Glomerular visceral epithelial cell (primary cell): ENCODE measurements at regions not wholly inside any gene's neighbourhood (a gene's known extent, or its start where the extent isn't known, plus 50 kb on each side); places are given as distances from the start of the nearest gene placed in this dataset.

Source experiments
- DNase-seq: peaks from one replicate; pipeline ENCODE4 v3.0.0-alpha.2; 2016; ENCODE audit errors: extremely low spot score

- no peak for DNase-seq
Measured at GRCh38 chr18:57243624-57244179, 96.8 kb downstream of the BOD1L2 start.

GRCh38 chr18:57249179-57249578 is 102.3 kb downstream of the BOD1L2 start:
- no peak for DNase-seq

- DNase-seq = no peak
Measured at GRCh38 chr18:57249883-57250282, 102.5 kb upstream of the ST8SIA3 start.

- no peak for DNase-seq
Measured at GRCh38 chr18:57251747-57252146, 100.6 kb upstream of the ST8SIA3 start.

GRCh38 chr18:57253903-57254302 is 98.5 kb upstream of the ST8SIA3 start:
- no peak for DNase-seq

GRCh38 chr18:57258131-57258777 is 94.1 kb upstream of the ST8SIA3 start:
- DNase-seq = no peak

GRCh38 chr18:57267368-57267925 is 84.9 kb upstream of the ST8SIA3 start:
- peak; percentile 64 for DNase-seq

- peak; percentile 64 for DNase-seq
Measured at GRCh38 chr18:57269756-57270155, 82.6 kb upstream of the ST8SIA3 start.

GRCh38 chr18:57270156-57270555 is 82.2 kb upstream of the ST8SIA3 start:
- no peak for DNase-seq

- DNase-seq = no peak
Measured at GRCh38 chr18:57273194-57273593, 79.2 kb upstream of the ST8SIA3 start.

- no peak for DNase-seq
Measured at GRCh38 chr18:57275111-57275510, 77.2 kb upstream of the ST8SIA3 start.

- DNase-seq = no peak
Measured at GRCh38 chr18:57276829-57277228, 75.5 kb upstream of the ST8SIA3 start.

GRCh38 chr18:57278933-57279332 is 73.4 kb upstream of the ST8SIA3 start:
- no peak for DNase-seq

GRCh38 chr18:57281519-57281918 is 70.8 kb upstream of the ST8SIA3 start:
- no peak for DNase-seq

GRCh38 chr18:57286949-57287348 is 65.4 kb upstream of the ST8SIA3 start:
- no peak for DNase-seq

- no peak for DNase-seq
Measured at GRCh38 chr18:57287766-57288165, 64.6 kb upstream of the ST8SIA3 start.

GRCh38 chr18:57294547-57294946 is 57.8 kb upstream of the ST8SIA3 start:
- no peak for DNase-seq

- DNase-seq = no peak
Measured at GRCh38 chr18:57296336-57296735, 56.0 kb upstream of the ST8SIA3 start.

- no peak for DNase-seq
Measured at GRCh38 chr18:57297306-57297705, 55.1 kb upstream of the ST8SIA3 start.

- DNase-seq = no peak
Measured at GRCh38 chr18:57299931-57300330, 52.4 kb upstream of the ST8SIA3 start.

GRCh38 chr18:57301573-57302559 is 50.5 kb upstream of the ST8SIA3 start:
- no peak for DNase-seq
